ENCODE measurements at regions not wholly inside any gene's neighbourhood (a gene's known extent, or its start where the extent isn't known, plus 50 kb on each side); places are given as distances from the start of the nearest gene placed in this dataset.

GRCh38 chr18:8945514-8945913 is 157.0 kb upstream of the NDUFV2 start:
- no peak for TF ChIP-seq MIER2 (CRISPR knock-in tag; IDR thresholded peaks at IDR 0.05)
- no peak for TF ChIP-seq CTCF (CRISPR knock-in tag; IDR thresholded peaks at IDR 0.05)
